Posterior cingulate gyrus (tissue), 11 donors: ENCODE measurements at regions not wholly inside any gene's neighbourhood (a gene's known extent, or its start where the extent isn't known, plus 50 kb on each side); places are given as distances from the start of the nearest gene placed in this dataset.

Experiments
- DNase-seq, 10 donors: peaks; one replicate each; pipeline versions ENCODE4 v3.0.0 to v3.0.0-alpha.2; 2020 to 2021; ENCODE audit warnings: mixed read lengths in 3 of 10
- intact Hi-C: fragments of 100-400 bp; cut with DNase I; formaldehyde crosslinking; loops from one replicate; pipeline ENCODE4 v1.15.1; 2023

DNA sequence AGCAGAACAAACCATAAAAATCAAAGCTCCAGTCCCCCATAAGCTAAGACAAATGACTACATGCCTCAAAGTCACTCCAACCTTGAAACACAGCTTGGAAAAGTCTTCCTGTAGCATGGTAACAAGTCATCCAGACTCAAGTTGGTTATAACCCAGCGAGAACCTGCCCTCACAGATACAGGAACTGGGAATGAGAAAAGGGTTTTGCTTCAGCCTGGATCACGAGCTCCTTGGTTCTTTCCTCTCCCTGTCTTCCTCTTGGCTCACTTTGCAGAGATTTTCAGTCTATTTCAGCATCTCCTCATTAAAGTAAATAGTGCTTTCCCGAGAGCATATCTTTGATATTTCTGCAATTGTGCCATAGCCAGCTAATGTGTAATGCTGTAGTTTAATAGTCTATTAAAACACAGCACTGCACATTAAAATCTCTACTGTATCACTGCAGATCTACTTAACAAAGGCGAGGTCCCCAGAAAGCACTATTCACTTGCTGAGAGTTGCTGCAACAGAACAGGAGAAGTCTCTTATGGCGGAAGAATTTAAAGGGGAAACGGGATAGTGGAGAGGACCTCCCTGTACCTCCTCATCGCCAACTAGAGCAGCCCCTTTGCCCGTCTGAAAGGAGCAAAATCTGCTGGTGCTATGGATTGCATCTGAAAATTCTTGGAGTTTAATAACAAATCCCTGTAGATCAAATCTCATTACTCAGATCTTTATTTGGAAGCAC, 249.3 kb upstream of the GATB start:
- no peak for DNase-seq
- intact Hi-C loops, result loop anchor here (5.0 kb wide), 1 partner anchor 92 kb away; no protein-coding TSS in a partner anchor

- no peak for DNase-seq
- intact Hi-C loops, result loop anchor here (5.0 kb wide), 1 partner anchor 93 kb away; no protein-coding TSS in a partner anchor
Measured at GRCh38 chr4:152009031-152009670, 248.3 kb upstream of the GATB start.

DNA sequence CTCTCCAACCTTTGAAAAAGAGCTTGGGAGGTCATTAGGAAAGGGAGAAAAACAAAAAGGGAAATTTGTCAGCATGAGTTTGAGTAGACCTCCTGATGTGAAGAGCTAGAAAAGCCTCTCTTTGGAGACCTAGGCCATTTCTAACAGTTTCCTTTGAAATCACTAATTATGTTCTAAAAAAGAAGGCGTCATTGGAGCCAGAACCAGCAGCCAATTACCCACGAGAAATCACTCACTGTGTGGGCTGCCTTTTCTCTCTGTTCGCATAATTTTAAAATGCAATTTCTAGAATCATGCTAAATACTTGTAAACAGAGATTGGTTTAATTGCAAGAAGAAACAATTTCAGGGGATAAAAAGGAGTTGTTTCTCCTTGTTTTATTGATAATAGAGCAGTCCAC, 246.3 kb upstream of the GATB start:
- DNase-seq, result no peak
- intact Hi-C loops, result loop anchor here (5.0 kb wide), 1 partner anchor 95 kb away; no protein-coding TSS in a partner anchor

- intact Hi-C loops, result loop anchor here (5.0 kb wide), 1 partner anchor 98 kb away; no protein-coding TSS in a partner anchor
- DNase-seq, result no peak
Measured at GRCh38 chr4:152004801-152005200, 244.0 kb upstream of the GATB start.

DNA sequence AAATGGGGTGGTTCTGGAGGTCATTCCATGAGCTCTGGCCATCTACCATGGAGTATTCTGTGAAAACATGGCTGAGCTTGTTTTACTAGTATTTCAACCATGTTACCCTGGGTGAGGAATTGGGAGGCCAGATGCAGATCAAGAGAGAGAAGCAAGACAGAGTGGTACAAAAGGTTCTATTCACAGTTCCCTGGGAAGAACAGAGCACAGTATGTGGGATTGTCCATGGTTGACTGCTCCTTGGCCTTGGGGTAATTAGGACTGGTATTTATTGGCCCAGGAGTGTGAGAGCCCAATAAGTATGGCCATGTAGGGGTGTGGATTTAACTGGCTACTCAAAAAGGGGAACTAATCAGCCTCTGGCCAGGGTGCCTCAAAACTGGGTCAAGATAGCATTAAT, 239.7 kb upstream of the GATB start:
- intact Hi-C loops, result no loop called here
- no peak for DNase-seq

DNA sequence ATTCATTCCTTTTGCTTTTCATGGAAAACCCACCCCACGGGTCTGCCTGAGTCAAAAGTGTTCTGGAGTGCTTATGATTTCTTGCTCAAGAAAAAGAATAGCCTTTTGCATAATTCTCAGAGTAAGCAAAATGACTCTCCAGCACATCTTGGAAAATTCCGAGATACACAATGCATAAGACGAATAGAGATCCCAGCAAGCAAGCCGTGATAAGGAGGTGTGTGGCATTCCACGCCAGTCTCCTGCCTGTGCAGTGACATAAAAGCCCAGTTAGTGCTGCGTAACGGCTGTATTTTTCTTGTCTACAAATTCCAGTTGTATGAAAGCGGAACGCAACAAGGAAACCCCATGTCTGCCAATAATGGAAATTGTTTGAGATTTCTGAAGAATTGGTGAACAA, 237.9 kb upstream of the GATB start:
- intact Hi-C loops, result no loop called here
- peak in 1 of 10 donors; percentile 88 for DNase-seq

DNA sequence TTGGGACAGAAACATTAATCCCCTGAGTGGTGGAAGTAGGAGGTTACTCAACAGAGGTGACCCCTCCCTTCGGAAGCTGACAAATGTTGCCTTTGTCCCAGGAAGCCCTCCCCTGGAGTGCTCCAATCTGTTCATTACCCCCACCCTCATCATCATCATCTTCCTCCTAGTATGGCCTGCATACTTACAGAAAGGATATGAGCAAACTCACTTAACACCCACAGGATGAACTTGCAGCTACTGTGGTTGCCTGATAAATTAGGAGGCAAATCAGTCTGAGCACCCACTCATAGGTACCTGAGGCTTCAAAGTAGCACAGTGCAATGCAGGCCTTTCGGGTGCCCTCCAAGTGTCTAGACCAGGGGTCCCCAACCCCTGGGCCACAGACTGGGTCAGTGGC, 236.7 kb upstream of the GATB start:
- intact Hi-C loops, result no loop called here
- no peak for DNase-seq

DNA sequence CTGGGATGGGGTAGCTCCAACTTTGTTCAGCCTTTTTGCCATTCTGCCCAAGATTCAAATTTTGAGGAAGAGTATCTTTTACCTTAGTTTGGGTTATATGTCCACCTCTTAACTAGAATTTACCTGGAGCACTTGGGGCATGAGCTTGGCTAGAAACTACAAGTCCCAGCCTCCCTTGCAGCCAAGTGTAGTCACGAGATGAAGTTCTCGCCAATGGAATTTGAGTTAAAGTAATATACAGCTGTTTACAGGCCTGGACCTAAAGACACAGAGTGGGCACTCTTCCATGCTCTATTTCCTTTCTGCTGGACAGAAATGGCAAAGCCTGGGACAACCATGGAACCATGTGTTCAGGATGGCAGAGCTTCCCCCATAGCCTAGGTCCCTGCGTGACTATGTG, 233.6 kb upstream of the GATB start:
- intact Hi-C loops, result no loop called here
- no peak for DNase-seq

GRCh38 chr4:151993521-151993920, 232.7 kb upstream of the GATB start:
- no peak for DNase-seq
- intact Hi-C loops, result no loop called here

- DNase-seq, result no peak
- intact Hi-C loops, result no loop called here
Measured at GRCh38 chr4:151992332-151993154, 231.7 kb upstream of the GATB start.

DNA sequence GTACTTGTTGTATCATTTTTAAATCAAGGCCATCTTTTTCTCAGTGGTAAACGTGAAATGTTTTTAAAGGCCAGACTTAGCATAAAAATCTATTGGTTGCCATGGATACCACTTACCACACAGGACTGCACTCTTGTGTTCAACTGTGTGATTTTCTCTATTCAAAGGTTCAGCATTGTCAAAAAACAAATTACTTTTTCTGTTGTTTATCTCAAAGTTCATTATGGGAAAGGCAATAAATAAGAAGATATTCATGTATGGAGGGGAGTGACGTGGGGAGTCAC, 231.0 kb upstream of the GATB start:
- intact Hi-C loops, result no loop called here
- no peak for DNase-seq

DNA sequence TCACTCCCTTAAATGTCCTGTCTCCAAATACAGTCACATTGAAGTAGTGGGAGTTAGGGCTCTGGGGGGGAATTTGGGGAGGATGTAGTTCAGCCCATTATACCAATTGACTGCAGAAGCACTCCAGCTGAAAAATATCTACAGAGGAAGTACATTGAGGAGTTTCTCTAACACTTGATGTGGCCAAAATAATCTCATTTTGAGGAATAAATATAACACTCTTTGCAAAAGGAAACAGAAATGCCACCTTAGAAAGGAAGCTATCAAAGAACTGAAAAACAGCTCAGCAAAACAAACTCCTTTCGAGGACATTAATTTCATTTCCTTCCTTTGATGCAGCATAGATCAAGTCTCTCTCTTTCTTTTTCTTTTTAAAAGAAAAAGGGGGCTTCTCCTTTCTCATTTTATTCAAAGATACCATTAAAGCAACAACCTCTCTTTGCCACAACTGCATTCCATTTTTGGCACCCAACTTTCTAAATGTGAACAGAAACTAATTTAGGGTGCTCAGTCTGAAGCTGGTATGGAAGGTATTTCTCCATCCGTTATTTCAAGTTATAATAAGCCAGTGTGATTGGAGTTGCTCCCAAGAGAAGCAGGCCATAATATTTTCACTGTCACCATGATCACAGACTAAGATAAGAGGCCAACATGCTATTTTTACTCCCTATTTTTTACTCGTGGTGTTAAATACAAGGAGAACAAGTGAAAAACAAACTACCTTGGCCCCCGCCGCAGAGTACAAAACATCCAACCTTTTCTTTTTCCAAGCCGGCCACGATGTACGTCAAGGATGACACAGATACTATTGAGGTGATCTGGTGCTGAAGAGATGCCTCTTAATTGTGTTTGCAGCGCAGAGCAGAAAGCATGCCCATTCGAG, 230.4 kb upstream of the GATB start:
- DNase-seq, result no peak

DNA sequence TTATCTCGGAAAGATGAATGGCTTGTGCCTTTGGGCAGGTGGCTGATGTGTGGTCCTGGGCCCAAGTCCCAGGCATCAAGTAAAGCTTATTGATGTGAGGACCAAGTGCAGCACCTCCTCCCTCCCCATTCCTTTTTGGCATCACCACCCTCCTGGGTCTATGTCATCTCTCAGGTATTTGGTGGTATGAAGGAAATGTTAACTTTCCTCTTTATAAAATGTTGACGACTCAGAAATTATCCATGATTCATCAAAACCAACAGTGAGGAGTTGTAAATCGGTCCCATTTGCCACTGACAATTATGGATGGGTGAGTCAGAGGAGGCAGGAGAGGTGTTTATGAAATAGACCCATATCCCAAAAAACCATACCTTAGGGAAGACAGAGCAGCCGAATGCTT, 229.4 kb upstream of the GATB start:
- DNase-seq, result no peak
- intact Hi-C loops, result no loop called here

More for the DNA sequence above, 230.4 kb upstream of the GATB start:
- intact Hi-C loops, result no loop called here

- intact Hi-C loops, result no loop called here
- no peak for DNase-seq
Measured at GRCh38 chr4:151988591-151988990, 227.8 kb upstream of the GATB start.

GRCh38 chr4:151987606-151988005, 226.8 kb upstream of the GATB start:
- intact Hi-C loops, result no loop called here
- DNase-seq, result no peak

GRCh38 chr4:151983854-151984253, 223.0 kb upstream of the GATB start:
- DNase-seq, result no peak
- intact Hi-C loops, result no loop called here

DNA sequence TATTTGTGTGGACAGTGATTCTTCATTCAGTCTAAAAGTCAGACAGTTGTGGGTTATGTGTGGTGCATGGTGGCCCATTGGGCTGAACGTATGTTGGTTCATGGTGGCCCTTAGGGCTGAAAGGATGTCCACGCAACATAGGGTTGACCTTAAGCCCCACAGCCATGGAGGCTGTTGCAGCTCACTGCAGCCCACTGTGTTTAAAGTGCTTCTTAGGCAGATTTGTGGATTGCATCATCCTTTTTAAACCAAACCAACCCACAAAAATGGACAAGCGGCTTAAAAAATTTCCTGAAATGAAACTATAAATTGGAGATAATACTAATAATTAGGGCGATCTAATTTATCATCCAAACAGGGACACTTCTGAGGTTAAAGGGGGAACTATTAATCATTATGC, 219.0 kb upstream of the GATB start:
- intact Hi-C loops, result no loop called here

GRCh38 chr4:151968643-151969042, 207.8 kb upstream of the GATB start:
- intact Hi-C loops, result no loop called here
- DNase-seq, result no peak

More for the DNA sequence above, 219.0 kb upstream of the GATB start:
- DNase-seq, result no peak

- no peak for DNase-seq
- intact Hi-C loops, result no loop called here
Measured at GRCh38 chr4:151967074-151967473, 206.3 kb upstream of the GATB start.

DNA sequence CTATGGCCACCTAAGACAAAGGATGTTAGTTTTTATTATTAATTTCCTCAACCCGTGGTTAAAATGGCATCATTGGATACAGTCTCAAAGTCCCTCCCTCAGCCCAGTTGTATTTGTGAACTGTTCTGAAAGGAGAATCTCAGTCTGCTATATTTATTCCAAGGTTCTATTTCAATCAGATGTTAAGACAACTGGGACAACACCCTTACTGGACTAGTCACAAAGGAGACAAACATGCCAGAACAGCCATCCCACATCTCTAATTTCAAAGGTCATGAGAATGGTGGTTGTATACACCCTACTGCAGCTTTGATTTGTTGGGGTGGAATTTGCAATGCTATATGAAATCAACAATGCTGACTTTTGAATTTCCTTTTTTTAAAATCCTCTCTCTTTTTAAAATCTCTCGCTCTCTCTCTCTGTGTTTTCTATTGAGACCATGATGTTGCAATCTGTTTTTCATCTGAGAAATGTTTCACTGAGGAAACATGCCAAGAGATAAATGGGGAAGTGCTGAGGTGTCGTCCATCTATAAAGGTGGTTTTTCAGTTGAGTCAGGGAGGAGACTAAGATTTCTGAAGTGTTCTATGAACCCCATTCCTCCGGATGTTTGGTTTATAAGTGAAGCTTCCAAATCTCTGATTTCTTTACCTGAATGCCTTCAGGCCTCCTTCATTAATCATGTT, 201.5 kb upstream of the GATB start:
- intact Hi-C loops, result no loop called here
- DNase-seq, result no peak
